ENCODE measurements at regions not wholly inside any gene's neighbourhood (a gene's known extent, or its start where the extent isn't known, plus 50 kb on each side); places are given as distances from the start of the nearest gene placed in this dataset.

DNA sequence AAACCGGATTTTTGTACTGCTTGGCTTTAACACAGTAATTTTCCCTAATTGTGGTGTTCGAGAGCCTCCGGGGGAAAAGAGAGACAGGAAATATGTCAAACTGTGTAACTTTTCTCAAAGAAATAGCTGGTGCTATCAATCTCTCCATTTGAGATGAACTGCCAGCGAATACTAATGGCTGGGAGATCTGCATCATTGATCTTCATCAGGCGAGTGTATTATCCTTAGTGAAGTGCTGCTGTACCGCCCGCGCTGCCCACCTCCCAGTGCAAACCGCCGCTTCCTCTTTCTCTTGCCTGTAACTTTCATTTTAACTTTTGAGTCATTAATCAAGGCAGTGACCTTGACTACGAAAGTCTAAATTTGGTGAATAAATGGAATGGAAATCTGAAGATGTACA lies 246.1 kb upstream of the ST6GAL2 start:
- TF ChIP-seq POLR2A (IDR thresholded peaks at IDR 0.05) (no peak), CTCF (IDR thresholded peaks at IDR 0.05) (no peak), POLR2AphosphoS5 (IDR thresholded peaks at IDR 0.05) (no peak)
